Liver (tissue), 8 donors: ENCODE measurements at regions not wholly inside any gene's neighbourhood (a gene's known extent, or its start where the extent isn't known, plus 50 kb on each side); places are given as distances from the start of the nearest gene placed in this dataset.

Experiments used
- DNase-seq: peaks from one replicate; pipeline ENCODE4 v3.0.0-alpha.2; 2017; ENCODE audit warnings: low spot score
- H3K27ac ChIP-seq, 2 donors: one replicate each; pipeline ENCODE4 v1.7.0; 2013; ENCODE audit warnings: inconsistent platforms in 2 of 2, low read length in 2 of 2, control low read depth in 1 of 2, low read depth in 1 of 2, mild to moderate bottlenecking in 1 of 2
- H3K27me3 ChIP-seq, 4 donors: one replicate each; pipeline versions ENCODE4 v1.6.1 to v1.7.0; 2013; ENCODE audit warnings: low read length in 3 of 4, inconsistent platforms in 1 of 4, mild to moderate bottlenecking in 1 of 4, moderate library complexity in 1 of 4; ENCODE audit not compliant: control insufficient read depth in 4 of 4, insufficient read depth in 4 of 4
- H3K36me3 ChIP-seq, 4 donors: one replicate each; pipeline versions ENCODE4 v1.6.1 to v1.7.0; 2013; ENCODE audit warnings: low read length in 3 of 4, mild to moderate bottlenecking in 3 of 4, low read depth in 1 of 4, moderate library complexity in 1 of 4; ENCODE audit not compliant: control insufficient read depth in 4 of 4, insufficient read depth in 3 of 4
- H3K4me1 ChIP-seq, 4 donors: one replicate each; pipeline versions ENCODE4 v1.6.1 to v1.7.0; 2013; ENCODE audit warnings: low read length in 3 of 4, mild to moderate bottlenecking in 3 of 4, moderate library complexity in 1 of 4; ENCODE audit not compliant: control insufficient read depth in 4 of 4, insufficient read depth in 4 of 4
- H3K4me3 ChIP-seq, 3 donors: one replicate each; pipeline versions ENCODE4 v1.6.1 to v1.7.0; 2013; ENCODE audit warnings: low read length in 3 of 3, control low read depth in 1 of 3, low read depth in 1 of 3, mild to moderate bottlenecking in 1 of 3
- H3K9ac ChIP-seq, 2 donors: one replicate each; pipeline ENCODE4 v1.7.0; 2013; ENCODE audit warnings: low read length in 2 of 2, mild to moderate bottlenecking in 2 of 2, moderate library complexity in 2 of 2, control low read depth in 1 of 2, low read depth in 1 of 2
- H3K9me3 ChIP-seq, 4 donors: one replicate each; pipeline versions ENCODE4 v1.6.1 to v1.7.0; 2013; ENCODE audit warnings: low read length in 3 of 4; ENCODE audit not compliant: control insufficient read depth in 4 of 4
- EGR1 ChIP-seq, 2 donors: IDR thresholded peaks; 2 replicates each; pipeline ENCODE4 v1.6.1; 2016 to 2018; ENCODE audit warnings: antibody characterized with exemption in 2 of 2, low read depth in 2 of 2
- FOXA1 ChIP-seq: IDR thresholded peaks from 2 replicates; pipeline ENCODE4 v1.6.1; 2016; ENCODE audit warnings: antibody characterized with exemption
- FOXA2 ChIP-seq: IDR thresholded peaks from 2 replicates; pipeline ENCODE4 v1.6.1; 2016; ENCODE audit warnings: antibody characterized with exemption
- GABPA ChIP-seq, 2 donors: IDR thresholded peaks in 1 of 2; conservative IDR thresholded peaks in 1 of 2; 2 replicates each; pipeline ENCODE4 v1.6.1; 2016; ENCODE audit warnings: antibody characterized with exemption in 2 of 2, mild to moderate bottlenecking in 1 of 2, moderate library complexity in 1 of 2
- HNF4A ChIP-seq, 2 donors: conservative IDR thresholded peaks; 2 replicates each; pipeline ENCODE4 v1.6.1; 2016; ENCODE audit warnings: antibody characterized with exemption in 2 of 2, mild to moderate bottlenecking in 2 of 2
- HNF4G ChIP-seq: IDR thresholded peaks from 2 replicates; pipeline ENCODE4 v1.6.1; 2016; ENCODE audit warnings: antibody characterized with exemption
- JUND ChIP-seq, 2 donors: IDR thresholded peaks; 2 replicates each; pipeline ENCODE4 v1.6.1; 2016; ENCODE audit warnings: antibody characterized with exemption in 2 of 2
- NR2F2 ChIP-seq: IDR thresholded peaks from 2 replicates; pipeline ENCODE4 v1.6.1; 2016; ENCODE audit warnings: antibody characterized with exemption
- RAD21 ChIP-seq, 2 donors: IDR thresholded peaks; 2 replicates each; pipeline ENCODE4 v1.6.1; 2016; ENCODE audit warnings: antibody characterized with exemption in 2 of 2, mild to moderate bottlenecking in 2 of 2
- REST ChIP-seq: IDR thresholded peaks from 2 replicates; pipeline ENCODE4 v1.6.1; 2016; ENCODE audit warnings: antibody characterized with exemption, mild to moderate bottlenecking
- RXRA ChIP-seq, 2 donors: IDR thresholded peaks; 2 replicates each; pipeline ENCODE4 v1.6.1; 2017 to 2018; ENCODE audit warnings: antibody characterized with exemption in 2 of 2, mild to moderate bottlenecking in 1 of 2
- SP1 ChIP-seq: IDR thresholded peaks from 2 replicates; pipeline ENCODE4 v1.6.1; 2018; ENCODE audit warnings: antibody characterized with exemption, mild to moderate bottlenecking
- TAF1 ChIP-seq: conservative IDR thresholded peaks from 2 replicates; pipeline ENCODE4 v1.6.1; 2016; ENCODE audit warnings: antibody characterized with exemption, mild to moderate bottlenecking
- YY1 ChIP-seq: IDR thresholded peaks from 2 replicates; pipeline ENCODE4 v1.6.1; 2016; ENCODE audit warnings: antibody characterized with exemption, mild to moderate bottlenecking
- ZBTB33 ChIP-seq: IDR thresholded peaks from 2 replicates; pipeline ENCODE4 v1.6.1; 2016; ENCODE audit warnings: antibody characterized with exemption
- WGBS: extraction: QIAGEN DNeasy Blood & Tissue Kit; methylation state at CpG from one replicate; pipeline ENCODE4 v1.1.7; 2013; 5-methylcytosine and 5-hydroxymethylcytosine counted together
- TF ChIP-seq, protein P1 (sequence below): fragments of 150-350 bp; IDR thresholded peaks from 2 replicates; pipeline ENCODE4 v1.5.1; 2017; ENCODE audit warnings: improper control_type of control experiment, low read depth, low read length; ENCODE audit not compliant: missing input control
- TF ChIP-seq, protein P2 (sequence below): IDR thresholded peaks from 2 replicates; pipeline ENCODE4 v1.6.1; 2016; ENCODE audit warnings: antibody characterized with exemption
- TF ChIP-seq, protein P3 (sequence below): IDR thresholded peaks from 2 replicates; pipeline ENCODE4 v1.6.1; 2016; ENCODE audit warnings: antibody characterized with exemption
- donor health status: healthy.
- donor health status: healthy.
- donor health status: healthy.
- donor health status: healthy.
- donor health status: healthy.

GRCh38 chr5:30450153-30450552, 743.3 kb upstream of the CDH6 start:
- TF ChIP-seq REST (no peak), FOXA1 (no peak), HNF4A (conservative IDR thresholded peaks at IDR 0.05) (no peak)
- no peaks in the 10 kb centered on the region for H3K27me3 ChIP-seq
- H3K27ac ChIP-seq = no peak overlapping the region
- H3K4me3 ChIP-seq = no peak overlapping the region
- DNase-seq = no peak
- no peaks in the 10 kb centered on the region for H3K4me1 ChIP-seq
- H3K36me3 ChIP-seq = no peaks in the 10 kb centered on the region
- WGBS = 71% methylated on average over 1 of the region's 1 CpG
- H3K9ac ChIP-seq = no peak overlapping the region
- H3K9me3 ChIP-seq = peaks cover 0 to 3% (median 0%) of the 10 kb centered on the region in 4 donors

DNA sequence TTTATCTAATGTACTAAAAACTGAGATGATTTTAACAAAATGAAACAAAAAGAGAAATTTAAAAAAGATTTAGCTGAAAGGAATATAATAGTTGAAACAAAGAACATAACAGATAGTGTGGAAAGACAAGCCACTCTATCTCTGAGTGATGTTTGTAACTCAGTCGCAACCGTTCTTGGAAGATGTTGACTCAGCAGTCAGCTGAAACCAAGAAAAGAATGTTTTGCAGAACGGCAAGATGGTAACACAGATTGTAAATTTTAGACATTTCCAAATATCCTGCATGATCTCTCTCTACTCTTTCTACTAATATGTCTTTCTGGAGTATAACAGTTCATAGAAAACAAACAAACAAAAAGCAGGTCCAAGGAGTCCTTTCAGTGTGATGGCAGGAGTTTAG, 746.1 kb upstream of the CDH6 start:
- Histone ChIP-seq H3K9ac (no peak overlapping the region), H3K27ac (no peak overlapping the region), H3K4me1 (no peaks in the 10 kb centered on the region), H3K36me3 (no peaks in the 10 kb centered on the region), H3K4me3 (no peak overlapping the region), H3K9me3 (no peaks in the 10 kb centered on the region), H3K27me3 (no peaks in the 10 kb centered on the region)
- no peak for TF ChIP-seq HNF4G
- no peak for TF ChIP-seq RAD21 (IDR thresholded peaks at IDR 0.05)
- no peak for TF ChIP-seq YY1
- TF ChIP-seq ZBTB33 = no peak
- no peak for TF ChIP-seq GABPA (IDR thresholded peaks at IDR 0.05 in 1 of 2, conservative IDR thresholded peaks at IDR 0.05 in 1 of 2)
- TF ChIP-seq TAF1 = no peak
- no peak for TF ChIP-seq HNF4A (conservative IDR thresholded peaks at IDR 0.05)
- no peak for TF ChIP-seq FOXA2
- TF ChIP-seq, protein P1, sequence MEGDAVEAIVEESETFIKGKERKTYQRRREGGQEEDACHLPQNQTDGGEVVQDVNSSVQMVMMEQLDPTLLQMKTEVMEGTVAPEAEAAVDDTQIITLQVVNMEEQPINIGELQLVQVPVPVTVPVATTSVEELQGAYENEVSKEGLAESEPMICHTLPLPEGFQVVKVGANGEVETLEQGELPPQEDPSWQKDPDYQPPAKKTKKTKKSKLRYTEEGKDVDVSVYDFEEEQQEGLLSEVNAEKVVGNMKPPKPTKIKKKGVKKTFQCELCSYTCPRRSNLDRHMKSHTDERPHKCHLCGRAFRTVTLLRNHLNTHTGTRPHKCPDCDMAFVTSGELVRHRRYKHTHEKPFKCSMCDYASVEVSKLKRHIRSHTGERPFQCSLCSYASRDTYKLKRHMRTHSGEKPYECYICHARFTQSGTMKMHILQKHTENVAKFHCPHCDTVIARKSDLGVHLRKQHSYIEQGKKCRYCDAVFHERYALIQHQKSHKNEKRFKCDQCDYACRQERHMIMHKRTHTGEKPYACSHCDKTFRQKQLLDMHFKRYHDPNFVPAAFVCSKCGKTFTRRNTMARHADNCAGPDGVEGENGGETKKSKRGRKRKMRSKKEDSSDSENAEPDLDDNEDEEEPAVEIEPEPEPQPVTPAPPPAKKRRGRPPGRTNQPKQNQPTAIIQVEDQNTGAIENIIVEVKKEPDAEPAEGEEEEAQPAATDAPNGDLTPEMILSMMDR = no peak
- TF ChIP-seq, protein P2, sequence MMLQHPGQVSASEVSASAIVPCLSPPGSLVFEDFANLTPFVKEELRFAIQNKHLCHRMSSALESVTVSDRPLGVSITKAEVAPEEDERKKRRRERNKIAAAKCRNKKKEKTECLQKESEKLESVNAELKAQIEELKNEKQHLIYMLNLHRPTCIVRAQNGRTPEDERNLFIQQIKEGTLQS = no peak
- TF ChIP-seq REST = no peak
- no peak for TF ChIP-seq EGR1 (IDR thresholded peaks at IDR 0.05; ENCODE audit: low read depth in 2 of 2)
- TF ChIP-seq, protein P3, sequence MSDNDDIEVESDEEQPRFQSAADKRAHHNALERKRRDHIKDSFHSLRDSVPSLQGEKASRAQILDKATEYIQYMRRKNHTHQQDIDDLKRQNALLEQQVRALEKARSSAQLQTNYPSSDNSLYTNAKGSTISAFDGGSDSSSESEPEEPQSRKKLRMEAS = no peak
- no peak for TF ChIP-seq JUND (IDR thresholded peaks at IDR 0.05)
- TF ChIP-seq RXRA (IDR thresholded peaks at IDR 0.05) = no peak
- TF ChIP-seq NR2F2 = no peak
- no peak for TF ChIP-seq SP1
- TF ChIP-seq FOXA1 = no peak
- no peak for DNase-seq
- 71% methylated on average over 3 of the region's 3 CpGs for WGBS
